Erythroblast (primary cell): ENCODE measurements at regions not wholly inside any gene's neighbourhood (a gene's known extent, or its start where the extent isn't known, plus 50 kb on each side); places are given as distances from the start of the nearest gene placed in this dataset.

ENCODE experiments used
- GATA1 ChIP-seq: IDR thresholded peaks from 2 replicates; pipeline ENCODE4 v1.6.1; 2011; ENCODE audit warnings: low read depth, mild to moderate bottlenecking, control low read depth, low read length, moderate library complexity
- POLR2A ChIP-seq: IDR thresholded peaks from 2 replicates; pipeline ENCODE4 v1.6.1; 2011; ENCODE audit warnings: mild to moderate bottlenecking, low read length

- TF ChIP-seq POLR2A (no peak), GATA1 (no peak)
Observed at GRCh38 chr6:141598487-141598886, 534.2 kb upstream of the GJE1 start.
